HepG2 (cell line): ENCODE measurements at regions not wholly inside any gene's neighbourhood (a gene's known extent, or its start where the extent isn't known, plus 50 kb on each side); places are given as distances from the start of the nearest gene placed in this dataset.
A peak's percentile ranks its signal among the peaks of the same experiment; 100 is the strongest.

Experiments used
- BCLAF1 ChIP-seq: fragments of 450-650 bp; IDR thresholded peaks from 2 replicates; pipeline ENCODE4 v1.6.1; 2017; ENCODE audit warnings: mild to moderate bottlenecking
- CHCHD3 ChIP-seq: sonication (generic); formaldehyde crosslinking; IDR thresholded peaks from 2 replicates; pipeline ENCODE4 v1.8.0; 2022; ENCODE audit warnings: mild to moderate bottlenecking, missing genetic modification reagents, moderate library complexity
- HNRNPLL ChIP-seq: fragments of 200-400 bp; formaldehyde crosslinking; IDR thresholded peaks from 2 replicates; pipeline ENCODE4 v1.6.1; 2017; ENCODE audit warnings: mild to moderate bottlenecking, low read depth, low read length; ENCODE audit not compliant: poor library complexity, severe bottlenecking
- HOXA3 ChIP-seq: sonication (generic); formaldehyde crosslinking; IDR thresholded peaks from 2 replicates; pipeline ENCODE4 v1.5.0; 2020; ENCODE audit warnings: missing genetic modification reagents
- NFIC ChIP-seq: IDR thresholded peaks from 2 replicates; pipeline ENCODE4 v1.6.1; 2012; ENCODE audit warnings: mild to moderate bottlenecking, low read length, inconsistent platforms
- PHF20 ChIP-seq: sonication (generic); formaldehyde crosslinking; IDR thresholded peaks from 2 replicates; pipeline ENCODE4 v1.5.0; 2020; ENCODE audit warnings: mild to moderate bottlenecking, missing genetic modification reagents
- PRMT3 ChIP-seq: sonication (generic); formaldehyde crosslinking; IDR thresholded peaks from 2 replicates; pipeline ENCODE4 v1.8.1; 2022; ENCODE audit warnings: low read depth, mild to moderate bottlenecking, moderate library complexity, missing genetic modification reagents, borderline replicate concordance
- SALL1 ChIP-seq: sonication (generic); formaldehyde crosslinking; IDR thresholded peaks from 2 replicates; pipeline ENCODE4 v1.8.0; 2022; ENCODE audit warnings: mild to moderate bottlenecking, missing genetic modification reagents
- SP2 ChIP-seq: sonication (generic); formaldehyde crosslinking; IDR thresholded peaks from 2 replicates; pipeline ENCODE4 v1.5.1; 2020; ENCODE audit warnings: mild to moderate bottlenecking, missing genetic modification reagents
- SRSF1 ChIP-seq: fragments of 200-400 bp; formaldehyde crosslinking; optimal IDR thresholded peaks from 2 replicates; pipeline ENCODE3; 2017; ENCODE audit warnings: mild to moderate bottlenecking, low read depth, low read length, moderate library complexity
- TAF15 ChIP-seq: fragments of 200-400 bp; formaldehyde crosslinking; IDR thresholded peaks from one replicate; pipeline ENCODE4 v1.6.1; 2018; ENCODE audit warnings: mild to moderate bottlenecking, low read depth, low read length; ENCODE audit not compliant: poor library complexity, severe bottlenecking
- TARDBP ChIP-seq: sonication (generic); formaldehyde crosslinking; IDR thresholded peaks from 2 replicates; pipeline ENCODE4 v1.8.0; 2022; ENCODE audit warnings: mild to moderate bottlenecking, missing genetic modification reagents
- TEAD3 ChIP-seq: optimal IDR thresholded peaks from 2 replicates; pipeline ENCODE3; 2016; ENCODE audit warnings: borderline replicate concordance
- ZBTB34 ChIP-seq: sonication (generic); formaldehyde crosslinking; IDR thresholded peaks from 2 replicates; pipeline ENCODE4 v1.8.0; 2022; ENCODE audit warnings: mild to moderate bottlenecking, missing genetic modification reagents
- ZNF101 ChIP-seq: sonication (generic); formaldehyde crosslinking; IDR thresholded peaks from 2 replicates; pipeline ENCODE4 v1.4.0; 2020; ENCODE audit warnings: mild to moderate bottlenecking, low read depth, missing genetic modification reagents, borderline replicate concordance
- ZNF225 ChIP-seq: sonication (generic); formaldehyde crosslinking; IDR thresholded peaks from 2 replicates; pipeline ENCODE4 v1.4.0; 2020; ENCODE audit warnings: mild to moderate bottlenecking, missing genetic modification reagents
- ZNF33A ChIP-seq: sonication (generic); formaldehyde crosslinking; IDR thresholded peaks from 2 replicates; pipeline ENCODE4 v1.5.1; 2020; ENCODE audit warnings: missing genetic modification reagents, mild to moderate bottlenecking, moderate library complexity, borderline replicate concordance
- ZNF597 ChIP-seq: sonication (generic); formaldehyde crosslinking; IDR thresholded peaks from 2 replicates; pipeline ENCODE4 v1.5.0; 2020; ENCODE audit warnings: missing genetic modification reagents
- TF ChIP-seq, protein P1 (sequence below): sonication (generic); formaldehyde crosslinking; IDR thresholded peaks from 2 replicates; pipeline ENCODE4 v1.4.0; 2020; ENCODE audit warnings: missing genetic modification reagents, borderline replicate concordance
- TF ChIP-seq, protein P2 (sequence below): sonication (generic); formaldehyde crosslinking; IDR thresholded peaks from 2 replicates; pipeline ENCODE4 v1.8.1; 2022; ENCODE audit warnings: low read depth, mild to moderate bottlenecking, missing genetic modification reagents

DNA sequence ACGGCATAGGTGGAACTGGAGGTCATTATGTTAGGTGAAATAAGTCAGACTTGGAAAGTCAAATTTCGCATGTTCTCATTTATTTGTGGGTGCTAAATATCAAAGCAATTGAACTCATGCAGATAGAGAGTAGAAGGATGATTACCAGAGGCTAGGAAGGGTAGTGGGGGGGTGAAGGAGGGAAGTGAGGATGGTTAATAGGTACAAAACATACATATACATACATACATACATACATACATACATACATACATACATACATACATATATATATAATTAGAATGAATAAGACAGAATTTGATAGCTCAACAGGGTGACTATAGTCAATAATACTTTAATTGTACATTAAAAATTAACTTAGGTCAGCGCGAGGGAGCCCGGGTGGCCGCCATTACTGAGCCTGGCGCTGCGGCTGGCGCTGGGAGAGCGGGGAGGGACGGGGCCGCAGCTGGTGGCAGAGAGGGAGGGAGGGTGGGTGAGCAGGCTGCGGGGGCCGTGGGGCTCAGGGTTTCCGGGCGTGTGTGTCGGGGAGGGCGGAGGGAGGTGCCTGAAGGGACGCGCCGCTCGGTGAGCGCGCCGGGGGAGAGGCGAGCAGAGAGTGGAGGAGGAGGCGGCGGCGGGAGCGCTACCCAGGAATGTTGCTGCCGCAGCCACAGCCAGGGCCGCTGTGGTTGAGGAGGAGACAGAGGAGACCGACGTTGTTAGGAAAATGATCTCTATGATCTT, 85.8 kb upstream of the EGFR start (continued):
- TF ChIP-seq TAF15 (no peak), ZBTB34 (no peak), TARDBP (CRISPR knock-in tag) (0 out of 2 replicates have a peak, but pooled peaks have one; percentile 23), ZNF225 (CRISPR knock-in tag) (no peak), SP2 (no peak), HNRNPLL (peak; percentile 41), SRSF1 (no peak), PRMT3 (CRISPR knock-in tag) (no peak), TEAD3 (CRISPR knock-in tag) (peak; percentile 68), SALL1 (CRISPR knock-in tag) (peak; percentile 55), ZNF33A (CRISPR knock-in tag) (no peak), BCLAF1 (no peak), CHCHD3 (CRISPR knock-in tag) (no peak), NFIC (no peak), PHF20 (CRISPR knock-in tag) (no peak), HOXA3 (CRISPR knock-in tag) (0 out of 2 replicates have a peak, but pooled peaks have one; percentile 35), ZNF597 (CRISPR knock-in tag) (no peak), ZNF101 (CRISPR knock-in tag) (no peak)
- TF ChIP-seq, protein P1, sequence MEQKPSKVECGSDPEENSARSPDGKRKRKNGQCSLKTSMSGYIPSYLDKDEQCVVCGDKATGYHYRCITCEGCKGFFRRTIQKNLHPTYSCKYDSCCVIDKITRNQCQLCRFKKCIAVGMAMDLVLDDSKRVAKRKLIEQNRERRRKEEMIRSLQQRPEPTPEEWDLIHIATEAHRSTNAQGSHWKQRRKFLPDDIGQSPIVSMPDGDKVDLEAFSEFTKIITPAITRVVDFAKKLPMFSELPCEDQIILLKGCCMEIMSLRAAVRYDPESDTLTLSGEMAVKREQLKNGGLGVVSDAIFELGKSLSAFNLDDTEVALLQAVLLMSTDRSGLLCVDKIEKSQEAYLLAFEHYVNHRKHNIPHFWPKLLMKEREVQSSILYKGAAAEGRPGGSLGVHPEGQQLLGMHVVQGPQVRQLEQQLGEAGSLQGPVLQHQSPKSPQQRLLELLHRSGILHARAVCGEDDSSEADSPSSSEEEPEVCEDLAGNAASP (CRISPR knock-in tag) = no peak
- TF ChIP-seq, protein P2, sequence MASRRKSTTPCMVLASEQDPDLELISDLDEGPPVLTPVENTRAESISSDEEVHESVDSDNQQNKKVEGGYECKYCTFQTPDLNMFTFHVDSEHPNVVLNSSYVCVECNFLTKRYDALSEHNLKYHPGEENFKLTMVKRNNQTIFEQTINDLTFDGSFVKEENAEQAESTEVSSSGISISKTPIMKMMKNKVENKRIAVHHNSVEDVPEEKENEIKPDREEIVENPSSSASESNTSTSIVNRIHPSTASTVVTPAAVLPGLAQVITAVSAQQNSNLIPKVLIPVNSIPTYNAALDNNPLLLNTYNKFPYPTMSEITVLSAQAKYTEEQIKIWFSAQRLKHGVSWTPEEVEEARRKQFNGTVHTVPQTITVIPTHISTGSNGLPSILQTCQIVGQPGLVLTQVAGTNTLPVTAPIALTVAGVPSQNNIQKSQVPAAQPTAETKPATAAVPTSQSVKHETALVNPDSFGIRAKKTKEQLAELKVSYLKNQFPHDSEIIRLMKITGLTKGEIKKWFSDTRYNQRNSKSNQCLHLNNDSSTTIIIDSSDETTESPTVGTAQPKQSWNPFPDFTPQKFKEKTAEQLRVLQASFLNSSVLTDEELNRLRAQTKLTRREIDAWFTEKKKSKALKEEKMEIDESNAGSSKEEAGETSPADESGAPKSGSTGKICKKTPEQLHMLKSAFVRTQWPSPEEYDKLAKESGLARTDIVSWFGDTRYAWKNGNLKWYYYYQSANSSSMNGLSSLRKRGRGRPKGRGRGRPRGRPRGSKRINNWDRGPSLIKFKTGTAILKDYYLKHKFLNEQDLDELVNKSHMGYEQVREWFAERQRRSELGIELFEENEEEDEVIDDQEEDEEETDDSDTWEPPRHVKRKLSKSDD (CRISPR knock-in tag) = no peak
